OCI-M2 (cell line): ENCODE measurements at regions not wholly inside any gene's neighbourhood (a gene's known extent, or its start where the extent isn't known, plus 50 kb on each side); places are given as distances from the start of the nearest gene placed in this dataset.

Experiments used
- DNase-seq: peaks from one replicate; lab custom pipeline; 2025; ENCODE audit not compliant: unreplicated experiment; lab: John Stamatoyannopoulos, UW

DNA sequence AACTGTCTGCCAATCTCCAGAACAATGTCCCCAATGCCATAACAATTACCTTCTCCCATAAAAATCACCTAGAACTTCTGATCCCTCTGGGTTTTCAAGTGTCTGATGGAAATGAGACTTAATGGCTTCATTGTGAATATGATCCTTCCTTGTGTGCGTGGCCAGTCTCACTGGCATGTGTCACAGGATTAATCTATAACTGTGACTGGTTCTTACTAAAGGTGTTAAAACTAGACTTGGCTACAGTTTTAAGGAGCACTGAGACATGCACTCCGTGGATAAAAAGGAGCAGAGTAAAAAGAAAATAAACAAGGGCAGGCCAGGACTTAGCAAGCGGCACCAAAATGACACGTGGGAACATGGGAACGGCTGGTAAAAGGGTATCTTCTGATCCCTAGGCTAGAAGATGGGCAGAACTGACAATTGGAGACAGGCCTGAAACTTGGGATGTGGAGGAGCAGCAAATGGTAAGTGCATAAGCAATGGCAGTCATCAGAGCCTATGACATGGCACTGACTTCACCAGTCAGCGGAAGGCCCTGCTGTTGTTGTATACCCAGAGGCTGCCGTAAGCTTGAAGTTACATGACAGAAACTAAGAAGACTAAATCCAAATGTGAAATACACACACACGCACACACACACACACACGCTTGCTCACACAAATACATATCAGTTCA is 256.6 kb upstream of the NOCT start:
- no peak for DNase-seq

DNA sequence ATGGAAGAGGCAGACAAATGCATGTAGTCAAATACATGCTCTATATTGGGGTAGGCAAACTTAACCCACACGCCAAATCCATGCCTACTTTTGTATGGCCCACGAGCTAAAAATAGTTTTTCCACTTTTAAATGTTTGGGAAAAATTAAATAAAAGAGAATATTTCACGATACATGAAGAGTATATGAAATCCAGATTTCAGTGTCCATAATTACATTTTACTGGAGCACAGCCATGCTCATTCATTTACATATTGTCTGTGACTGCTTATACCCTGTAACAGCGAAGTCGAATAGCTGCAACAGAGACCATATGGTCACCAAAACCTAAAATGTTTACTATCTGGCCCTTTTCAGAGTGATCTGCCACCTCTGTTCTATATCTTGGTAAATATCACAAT is 257.4 kb upstream of the NOCT start:
- no peak for DNase-seq

DNA sequence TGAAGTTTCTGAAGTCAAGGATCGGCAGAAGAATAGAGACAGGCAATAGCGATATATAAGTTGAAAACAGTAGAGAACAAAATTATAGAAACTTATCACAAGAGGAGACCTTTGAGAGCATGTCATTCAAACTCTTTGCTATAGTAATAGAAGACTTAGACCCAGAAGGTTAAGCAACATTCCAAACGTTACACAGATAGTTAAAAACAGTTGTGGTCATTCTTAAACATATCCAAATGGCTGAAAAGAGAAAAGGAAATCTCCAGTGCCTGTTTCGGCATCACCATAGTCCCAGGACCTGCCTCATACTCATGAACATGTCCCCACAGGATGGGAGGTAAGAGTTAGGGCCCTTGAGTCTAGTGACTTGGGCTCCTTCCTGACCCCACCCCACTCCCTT is 258.1 kb upstream of the NOCT start:
- DNase-seq: no peak

DNA sequence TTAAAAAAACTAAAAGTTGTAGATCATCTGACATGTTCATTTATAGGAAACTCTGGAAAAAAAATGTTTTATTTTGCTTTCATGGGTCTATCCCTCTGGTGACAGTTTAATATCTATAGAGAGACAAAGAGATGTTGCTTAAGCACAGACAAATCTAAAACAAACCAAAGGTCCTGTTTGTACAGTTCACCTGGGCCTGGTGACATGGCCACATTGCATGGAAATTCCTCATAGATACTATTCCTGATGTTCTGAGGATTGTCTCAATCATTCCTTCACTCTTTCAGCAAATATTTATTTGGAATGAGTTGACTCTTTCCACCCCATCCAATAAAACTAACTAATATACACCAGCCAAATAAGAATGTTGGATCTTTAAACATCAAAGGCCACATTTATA is 259.1 kb upstream of the NOCT start:
- no peak for DNase-seq

DNA sequence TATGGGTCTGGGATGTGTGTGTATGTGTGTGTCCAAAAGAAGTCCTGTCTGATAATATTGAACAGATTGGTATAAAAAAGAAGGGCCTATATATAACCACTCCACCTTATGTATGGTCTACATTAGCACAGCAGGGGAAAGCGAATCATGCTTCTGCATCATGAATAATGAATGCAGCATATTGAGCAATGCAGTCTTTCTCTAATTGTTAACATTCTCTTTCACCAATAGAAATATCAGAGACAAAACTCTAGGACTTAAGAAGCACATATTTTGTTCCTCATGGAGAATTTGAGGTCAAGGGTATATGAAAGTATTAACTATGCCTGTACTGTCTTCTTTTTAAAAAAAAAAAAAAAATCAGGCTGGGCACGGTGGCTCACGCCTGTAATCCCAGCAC is 264.3 kb upstream of the NOCT start:
- no peak for DNase-seq

DNA sequence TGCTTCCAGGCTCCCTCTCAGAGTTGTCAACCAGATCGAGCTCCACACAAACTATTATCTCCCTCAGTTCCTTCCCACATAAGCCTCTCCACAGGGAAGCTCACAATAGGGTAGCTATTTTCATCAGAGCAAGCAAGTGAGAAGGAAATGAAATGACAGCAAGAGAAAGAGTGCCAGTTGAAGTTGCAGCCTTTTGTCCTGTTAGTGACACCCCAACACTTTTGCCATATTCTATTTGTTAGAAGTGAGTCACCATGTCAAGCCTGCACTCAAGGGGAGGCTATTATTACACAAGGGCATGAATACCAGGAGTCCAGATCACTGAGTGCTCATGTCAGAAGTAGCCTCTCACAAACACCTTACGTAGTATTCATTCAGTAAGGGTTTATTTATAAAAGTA is 266.3 kb upstream of the NOCT start:
- no peak for DNase-seq

DNA sequence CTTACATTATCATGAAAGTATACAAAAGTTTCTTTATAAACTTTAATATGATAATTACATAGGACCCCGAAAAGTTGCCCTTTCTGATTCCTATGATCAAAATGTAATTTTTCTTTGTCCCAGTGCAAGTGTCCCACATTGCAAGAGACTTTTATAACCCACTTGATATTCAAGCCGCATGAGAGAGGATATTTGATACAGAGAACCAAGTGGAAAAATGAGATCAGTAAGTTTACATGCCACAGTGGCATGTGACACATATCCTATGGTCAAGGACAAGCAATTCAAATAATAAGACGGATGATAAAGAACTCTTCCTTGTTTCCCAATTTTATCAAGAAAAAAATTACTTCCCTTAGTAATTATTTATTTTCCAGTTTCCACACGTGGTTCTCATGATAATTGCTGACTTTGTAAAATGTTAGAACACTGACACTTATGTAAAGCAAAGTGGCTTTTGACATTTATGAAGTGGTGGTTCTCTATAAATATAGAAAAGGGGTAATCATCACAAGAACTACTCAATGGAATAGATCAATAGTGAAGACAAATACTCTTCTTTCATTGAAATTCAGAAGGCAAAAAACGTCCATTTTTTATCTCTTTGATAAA is 273.7 kb upstream of the NOCT start:
- DNase-seq: no peak

DNA sequence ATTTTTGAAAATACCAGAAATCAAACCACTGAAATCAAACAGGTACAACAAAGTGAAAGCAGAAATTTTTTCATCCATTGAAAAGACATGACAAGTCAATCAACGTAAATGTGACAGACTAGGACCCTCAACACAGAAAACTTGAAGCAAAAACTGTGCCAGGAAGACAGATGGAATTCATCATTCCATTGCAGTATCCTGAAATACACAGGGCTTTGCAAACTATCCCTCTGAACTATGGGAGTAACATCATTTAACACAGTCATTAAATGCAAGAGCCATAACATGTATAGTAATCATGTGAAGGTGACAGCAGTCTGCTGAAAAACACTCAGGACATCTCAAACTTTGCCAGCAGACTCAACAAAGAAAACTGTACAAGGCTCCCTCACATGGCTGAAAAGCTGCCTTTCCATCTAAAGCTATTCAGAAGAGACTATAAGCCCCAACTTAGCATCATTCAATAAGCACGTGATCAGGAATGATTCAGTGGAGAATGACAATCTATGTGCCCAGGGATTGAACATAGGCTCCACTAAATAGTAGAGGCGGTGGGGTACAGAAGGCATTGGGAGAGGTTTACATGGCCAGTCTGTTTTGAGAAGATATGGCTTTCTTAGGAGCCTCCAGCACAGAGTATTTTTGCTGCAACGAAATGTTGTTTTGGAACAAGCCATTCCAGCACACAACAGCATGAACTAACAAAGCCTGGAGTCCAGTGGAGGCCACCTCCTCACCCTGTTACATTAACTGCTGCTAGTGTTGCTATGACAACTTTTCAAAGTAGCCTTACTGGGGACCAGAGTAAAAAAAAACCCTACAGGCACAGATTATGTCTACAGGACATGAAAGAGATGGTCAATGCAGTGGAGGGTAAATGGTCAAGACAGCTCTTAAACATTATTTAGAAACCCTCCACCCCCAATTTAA is 274.5 kb upstream of the NOCT start:
- no peak for DNase-seq

DNA sequence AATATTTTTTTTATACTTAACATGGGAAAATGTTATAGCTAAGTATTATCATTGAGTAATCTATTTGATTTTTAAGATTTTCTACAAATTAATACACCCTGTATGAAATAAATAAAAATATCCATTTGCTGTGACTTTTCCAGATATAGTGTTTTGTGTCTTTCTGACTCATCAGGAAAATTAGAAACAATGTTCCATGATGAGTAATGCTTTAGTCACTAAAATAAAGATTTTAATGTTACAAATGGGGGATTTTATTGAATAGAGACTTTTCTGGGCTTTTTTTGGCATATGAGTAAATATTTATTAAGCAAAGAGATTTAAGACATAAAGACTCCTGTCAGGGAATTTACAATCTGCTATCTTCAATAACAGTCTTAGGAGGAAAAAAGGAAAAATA is 279.2 kb upstream of the NOCT start:
- DNase-seq: no peak

DNA sequence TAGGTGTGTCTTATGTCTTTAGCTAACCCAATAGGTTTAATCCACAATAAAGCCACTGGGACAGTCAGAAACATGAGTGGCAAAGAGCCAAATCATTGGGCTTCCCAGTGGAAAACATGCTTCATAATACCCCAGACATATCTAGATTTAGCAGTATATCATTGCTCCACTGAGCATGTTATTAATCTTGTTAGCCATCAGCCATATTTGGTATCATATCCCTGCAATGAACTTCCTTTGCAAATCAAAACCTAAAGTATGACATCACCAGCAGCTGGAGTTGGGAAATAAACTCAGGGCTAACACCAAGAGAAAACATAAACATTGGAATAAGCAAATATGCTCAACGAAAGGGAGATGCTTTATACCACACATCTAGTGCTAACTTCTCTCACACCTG is 280.8 kb upstream of the NOCT start:
- no peak for DNase-seq

DNA sequence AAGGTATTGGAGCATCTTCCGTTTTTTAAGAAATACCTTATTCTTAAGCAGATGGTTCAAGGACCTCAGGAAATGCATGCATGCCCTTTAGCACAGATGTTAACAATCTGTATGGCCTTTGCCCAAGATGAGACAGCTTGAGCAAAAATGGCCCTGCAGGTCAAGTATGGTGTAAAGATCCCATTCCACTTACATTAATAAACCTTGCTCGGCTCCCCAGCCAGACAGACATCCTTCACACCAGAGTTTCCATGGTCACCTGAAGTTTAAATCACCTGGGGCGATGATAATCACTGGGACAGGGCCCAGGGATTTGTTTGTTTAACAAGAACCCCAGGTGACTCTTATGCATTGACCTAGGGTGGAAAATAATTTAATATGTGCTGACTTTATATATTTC is 287.0 kb upstream of the NOCT start:
- no peak for DNase-seq

DNA sequence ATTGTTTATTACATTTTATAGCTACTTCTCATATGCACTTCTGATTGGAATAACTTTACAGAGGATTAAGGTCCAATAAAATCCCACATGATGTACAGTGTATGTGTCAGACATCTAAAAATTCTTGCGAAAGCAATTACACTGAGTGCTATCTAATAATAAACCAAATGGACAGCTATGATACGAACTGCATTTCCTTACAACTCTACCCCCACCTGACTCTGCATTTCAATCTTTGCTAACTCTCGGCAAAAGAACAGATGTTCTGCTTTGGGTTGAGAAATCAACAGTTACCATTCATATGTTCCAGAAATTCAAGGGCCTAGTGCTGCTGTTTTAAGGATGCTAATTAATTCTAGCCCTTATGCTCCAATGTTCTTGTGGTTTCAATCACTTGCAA is 287.9 kb upstream of the NOCT start:
- no peak for DNase-seq

DNA sequence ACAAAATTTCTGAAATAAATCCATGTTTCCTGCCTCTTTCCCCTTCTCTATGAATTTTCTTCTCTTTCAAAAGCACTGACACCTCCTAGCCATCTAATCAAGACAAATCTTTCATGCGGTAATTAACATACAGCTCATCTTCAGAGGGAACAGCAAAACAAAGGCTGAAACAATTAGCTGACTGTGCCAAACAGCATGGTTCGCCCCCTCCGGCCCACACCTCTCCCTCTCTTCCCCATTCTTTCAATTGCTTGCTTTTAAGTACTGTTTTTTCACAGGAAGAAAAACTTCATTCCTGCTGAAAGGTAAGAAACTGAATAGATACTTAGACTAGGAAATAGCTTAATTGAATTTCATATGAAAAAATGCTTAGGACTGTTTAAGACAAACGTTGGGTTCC is 291.1 kb upstream of the NOCT start:
- no peak for DNase-seq

DNA sequence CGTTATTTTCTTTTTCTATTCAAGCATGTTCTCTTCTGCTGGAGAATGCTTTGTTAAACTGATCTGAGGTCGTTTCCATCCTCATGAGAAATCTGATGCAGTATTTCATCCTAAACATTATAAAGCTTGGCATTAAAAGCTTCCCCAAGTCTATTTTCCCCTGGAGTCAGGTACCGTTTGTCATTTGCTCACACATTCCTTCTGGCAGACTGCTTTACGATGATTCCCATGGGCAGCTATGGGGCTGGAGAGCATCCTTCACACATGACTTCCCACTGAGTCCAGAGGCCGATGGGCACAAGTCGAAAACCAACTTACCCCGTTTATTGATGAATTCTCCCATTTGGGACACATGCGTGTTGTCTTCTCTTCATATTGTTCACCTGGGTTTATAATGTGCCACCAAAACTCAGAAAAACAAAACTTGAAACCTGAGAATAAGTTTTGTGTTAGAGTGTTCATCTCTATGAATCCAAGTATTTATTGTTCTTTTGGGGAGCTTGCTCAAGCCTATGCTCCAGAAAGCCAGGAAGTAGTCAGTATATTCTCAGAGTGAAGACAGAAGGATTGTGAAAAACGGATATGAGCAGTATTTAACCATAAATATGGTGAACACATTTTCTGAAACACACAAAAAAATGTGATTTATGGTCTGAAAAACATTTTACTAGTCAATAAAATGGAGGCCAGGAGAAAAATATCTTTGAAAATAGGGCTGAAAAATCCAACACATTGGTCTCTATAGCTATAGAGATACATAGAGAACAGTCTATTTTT is 298.8 kb upstream of the NOCT start:
- no peak for DNase-seq

DNA sequence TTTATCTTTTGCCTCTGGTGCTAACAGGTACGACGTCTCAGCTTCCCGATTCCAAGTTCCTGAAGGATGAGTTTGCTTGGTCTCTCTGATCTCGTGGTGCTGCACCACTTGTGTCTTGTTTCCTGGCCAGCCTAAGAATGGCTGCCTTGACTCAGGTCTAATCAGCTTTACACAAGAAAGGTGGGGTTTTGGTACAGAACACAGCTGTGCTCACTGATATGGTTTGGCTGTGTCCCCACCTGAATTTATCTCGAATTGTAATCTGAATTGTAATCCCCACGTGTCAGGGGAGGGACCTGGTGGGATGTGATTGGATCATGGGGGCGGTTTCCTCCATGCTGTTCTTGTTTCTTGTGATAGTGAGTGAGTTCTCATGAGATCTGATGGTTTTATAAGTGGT is 305.3 kb upstream of the NOCT start:
- DNase-seq: no peak

DNA sequence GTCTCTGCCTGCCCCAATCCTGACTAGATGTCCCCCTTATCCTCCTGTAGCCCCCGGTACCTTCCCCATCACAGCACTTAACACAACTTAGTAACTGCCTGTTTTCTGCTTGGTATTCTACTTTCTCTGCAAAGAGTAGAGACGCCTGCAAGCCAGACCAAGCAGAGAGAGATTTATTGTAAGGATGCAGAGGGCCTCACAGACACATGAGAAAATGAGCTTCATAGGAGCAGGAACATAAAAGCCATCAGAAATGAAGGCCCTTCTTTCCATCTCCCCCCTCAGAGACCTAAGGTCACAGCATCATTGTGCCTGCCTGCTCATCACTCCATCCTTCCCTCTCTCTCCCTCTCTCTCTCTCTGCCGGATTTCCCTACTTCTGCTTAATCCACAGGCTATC is 305.7 kb upstream of the NOCT start:
- no peak for DNase-seq

DNA sequence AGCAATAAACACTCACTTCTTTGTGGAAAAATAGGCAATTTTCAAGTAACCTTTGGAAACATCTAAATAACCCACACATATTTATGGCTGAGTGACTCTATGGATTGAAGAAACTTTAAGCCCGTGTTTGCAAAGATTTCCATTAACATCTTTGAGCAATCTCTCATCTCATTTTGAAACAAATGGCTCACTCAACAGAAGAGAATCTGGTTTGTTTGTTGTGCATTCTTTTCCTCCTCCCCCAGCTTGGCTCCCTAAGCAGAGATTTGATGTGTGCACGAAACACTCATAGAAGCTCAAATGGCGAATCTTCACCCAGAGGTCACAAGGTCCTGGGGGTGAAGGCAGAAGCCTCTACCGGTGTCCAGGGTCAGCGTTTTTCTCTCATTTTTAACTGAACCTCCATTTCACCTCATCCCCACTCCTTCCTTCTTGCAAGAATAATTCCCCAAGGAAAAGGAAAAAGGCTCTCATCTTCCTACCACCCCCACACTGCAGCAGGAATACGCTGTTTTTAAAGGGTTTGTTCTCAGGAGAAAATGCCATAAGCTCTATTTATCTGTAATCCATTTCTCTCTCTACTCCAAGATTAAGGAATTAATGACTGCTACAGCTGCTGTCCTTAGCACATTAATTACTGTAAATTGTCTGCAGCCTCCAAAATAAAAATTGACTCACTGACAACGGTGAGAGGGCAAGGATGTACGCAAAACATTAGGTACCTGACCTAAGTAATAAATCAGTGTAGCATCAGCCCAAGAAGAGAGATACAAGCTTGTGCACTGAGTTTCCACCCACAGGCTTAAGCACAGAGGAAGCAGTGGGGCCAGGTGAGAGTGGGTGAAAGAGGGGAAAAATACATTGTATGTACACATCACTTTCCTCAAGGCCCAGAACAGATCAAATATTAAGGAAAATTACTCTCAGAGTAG is 307.6 kb upstream of the NOCT start:
- no peak for DNase-seq

DNA sequence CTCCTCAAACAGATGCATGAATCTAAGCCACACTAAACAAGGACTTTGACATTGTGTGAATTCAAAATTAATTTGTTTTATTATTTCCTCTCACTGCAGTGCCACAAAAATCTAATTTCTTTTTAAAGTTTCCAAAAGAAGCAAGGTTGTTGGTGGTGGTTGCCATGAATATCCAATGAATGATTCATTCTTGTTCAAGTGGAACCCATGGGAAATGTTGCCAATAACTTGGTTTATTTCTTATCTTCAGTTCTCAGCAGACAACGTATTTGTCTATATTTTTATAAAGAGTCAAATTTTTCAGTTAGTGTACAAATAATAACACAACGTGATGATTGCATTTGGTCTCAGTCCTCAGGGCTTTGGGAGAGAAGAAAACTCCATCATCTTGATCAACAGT is 309.4 kb upstream of the NOCT start:
- no peak for DNase-seq

DNA sequence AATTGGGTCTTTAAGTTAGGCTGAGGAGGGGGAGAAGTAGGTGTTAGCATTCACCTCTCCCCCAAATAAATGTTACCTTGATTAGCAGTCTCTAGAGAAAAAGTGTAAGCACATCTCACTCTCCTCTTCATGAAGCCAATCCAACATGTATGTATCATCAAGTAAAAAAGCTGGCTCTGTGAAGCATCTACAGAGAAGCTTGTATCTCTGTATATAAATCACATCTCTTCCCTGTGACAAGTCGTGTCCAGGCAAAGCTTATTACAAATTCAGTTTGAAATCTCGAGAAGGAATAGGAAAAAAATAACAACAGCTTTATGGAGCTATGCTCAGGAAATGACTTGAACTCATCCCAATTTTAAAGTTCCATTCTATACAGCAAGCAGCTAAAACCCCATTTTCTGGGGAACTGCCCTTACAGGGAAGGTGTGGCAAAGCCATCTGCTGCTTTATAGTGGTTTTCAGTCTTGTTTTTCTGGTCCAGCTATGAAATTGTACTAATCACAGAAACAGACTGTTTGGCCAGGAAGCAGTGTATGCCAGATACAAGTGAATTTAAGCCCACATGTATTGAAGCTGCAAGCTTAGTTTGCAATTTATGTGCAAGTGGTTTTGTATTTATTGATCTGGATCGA is 313.3 kb upstream of the NOCT start:
- no peak for DNase-seq

DNA sequence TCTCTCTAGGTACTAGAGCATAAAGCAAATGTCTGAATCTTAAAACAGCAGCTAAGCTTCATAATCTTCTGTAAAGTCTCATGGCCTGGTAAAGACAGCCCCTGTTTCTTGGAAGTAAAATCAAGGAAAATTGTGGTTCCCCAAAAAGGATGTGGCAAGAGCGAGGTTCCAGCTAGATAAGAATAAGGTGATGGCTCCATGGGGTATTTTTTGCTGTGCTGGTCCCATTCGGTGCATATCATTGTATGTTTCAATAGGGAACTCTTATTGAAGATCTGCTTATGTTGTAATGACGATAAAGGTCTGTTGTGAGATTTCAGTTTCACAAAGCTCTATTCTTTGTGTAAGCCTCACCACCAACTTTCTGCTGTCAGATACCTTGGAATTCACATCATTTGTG is 316.9 kb upstream of the NOCT start:
- DNase-seq: no peak
